HG03196 (cell line): ENCODE measurements at regions not wholly inside any gene's neighbourhood (a gene's known extent, or its start where the extent isn't known, plus 50 kb on each side); places are given as distances from the start of the nearest gene placed in this dataset.

ENCODE experiments used
- ATAC-seq: cut with Tn5 transposase; IDR thresholded peaks from one replicate; pipeline ENCODE4 v1.9.1; 2021; ENCODE audit not compliant: unreplicated experiment

- ATAC-seq, result no peak
Measured at GRCh38 chr13:43983373-43983772, 103.7 kb downstream of the LACC1 start.

- ATAC-seq, result no peak
Measured at GRCh38 chr13:43984292-43984691, 104.6 kb downstream of the LACC1 start.

- no peak for ATAC-seq
Measured at GRCh38 chr13:43985422-43986072, 105.8 kb downstream of the LACC1 start.

DNA sequence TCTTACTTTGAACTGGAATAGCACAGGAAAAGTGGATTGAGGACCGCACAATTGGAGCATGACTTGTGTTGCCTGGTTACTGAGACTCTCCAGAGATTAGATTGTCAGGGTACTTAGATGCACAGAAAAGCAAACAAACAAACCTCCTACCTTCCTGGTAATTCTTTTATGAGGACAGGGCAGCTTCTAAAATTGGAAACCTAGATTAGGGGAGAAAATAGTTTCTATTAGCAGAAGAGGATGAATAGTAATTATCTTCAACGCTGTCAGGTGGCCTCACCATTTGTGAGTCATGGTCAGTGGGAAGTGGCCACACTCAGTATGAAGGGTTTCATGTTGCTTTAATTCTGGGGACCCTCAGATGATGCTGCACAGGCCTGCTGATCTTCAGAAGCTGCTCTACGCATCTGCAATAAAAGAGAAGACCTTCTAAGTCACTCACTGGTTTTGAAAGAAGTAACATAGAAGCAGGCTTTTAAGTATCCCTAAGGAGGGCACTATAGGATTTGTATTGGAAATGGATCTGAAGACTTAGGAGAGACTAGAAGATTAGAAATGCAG lies 106.8 kb downstream of the LACC1 start:
- ATAC-seq, result no peak

GRCh38 chr13:43988302-43988701 lies 108.6 kb downstream of the LACC1 start:
- no peak for ATAC-seq

DNA sequence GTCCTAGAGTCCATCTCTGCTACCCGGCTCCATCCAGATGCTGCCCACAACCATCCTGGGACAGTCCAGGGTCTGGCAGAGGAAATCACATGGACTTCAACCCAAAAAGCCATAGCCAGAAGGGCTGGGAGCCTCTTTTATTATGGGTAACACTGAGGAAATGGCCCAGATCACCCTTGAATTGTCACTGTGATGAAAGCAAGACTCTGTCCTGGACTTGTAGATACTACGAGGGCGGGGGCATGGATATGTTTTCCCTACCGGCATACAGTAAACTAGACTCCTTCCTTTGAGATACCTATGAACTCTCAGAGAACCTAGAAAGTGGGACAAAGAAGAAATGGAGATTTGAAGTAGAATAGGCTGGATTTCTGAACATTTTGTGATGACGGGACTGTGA lies 110.3 kb downstream of the LACC1 start:
- ATAC-seq, result no peak

- ATAC-seq, result no peak
Measured at GRCh38 chr13:43990829-43991228, 111.1 kb downstream of the LACC1 start.

GRCh38 chr13:43991773-43992201 lies 112.1 kb downstream of the LACC1 start:
- no peak for ATAC-seq

GRCh38 chr13:43992211-43992610 lies 112.5 kb downstream of the LACC1 start:
- no peak for ATAC-seq

- ATAC-seq, result no peak
Measured at GRCh38 chr13:43994999-43995859, 115.5 kb downstream of the LACC1 start.

- no peak for ATAC-seq
Measured at GRCh38 chr13:43996221-43996620, 116.5 kb downstream of the LACC1 start.

GRCh38 chr13:44003481-44003880 lies 123.8 kb downstream of the LACC1 start:
- ATAC-seq, result no peak

- no peak for ATAC-seq
Measured at GRCh38 chr13:44004878-44005277, 125.2 kb downstream of the LACC1 start.

GRCh38 chr13:44007451-44007850 lies 127.7 kb downstream of the LACC1 start:
- no peak for ATAC-seq

- ATAC-seq, result no peak
Measured at GRCh38 chr13:44011036-44011435, 131.3 kb downstream of the LACC1 start.

GRCh38 chr13:44012910-44013757 lies 133.4 kb downstream of the LACC1 start:
- no peak for ATAC-seq

- ATAC-seq, result no peak
Measured at GRCh38 chr13:44013758-44014291, 134.1 kb downstream of the LACC1 start.

DNA sequence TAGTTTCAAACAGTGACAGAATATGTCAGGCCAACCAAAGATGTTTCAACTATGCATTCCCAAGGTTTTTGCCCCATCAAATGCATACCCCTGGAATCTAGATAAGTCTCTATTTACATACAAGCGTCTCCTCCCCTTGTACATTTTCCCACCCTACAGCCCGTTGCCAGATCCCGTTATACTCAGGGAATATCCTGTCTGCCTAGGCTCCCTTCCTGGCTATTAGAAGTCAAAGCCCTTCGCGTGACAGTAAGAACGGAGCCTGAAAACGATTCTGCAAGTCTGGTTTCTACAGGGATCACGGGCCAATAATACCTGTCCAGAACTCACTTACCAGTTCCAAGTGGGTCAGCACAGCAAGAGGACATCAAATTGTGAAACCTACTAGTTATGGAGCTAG lies 134.8 kb downstream of the LACC1 start:
- ATAC-seq, result no peak

DNA sequence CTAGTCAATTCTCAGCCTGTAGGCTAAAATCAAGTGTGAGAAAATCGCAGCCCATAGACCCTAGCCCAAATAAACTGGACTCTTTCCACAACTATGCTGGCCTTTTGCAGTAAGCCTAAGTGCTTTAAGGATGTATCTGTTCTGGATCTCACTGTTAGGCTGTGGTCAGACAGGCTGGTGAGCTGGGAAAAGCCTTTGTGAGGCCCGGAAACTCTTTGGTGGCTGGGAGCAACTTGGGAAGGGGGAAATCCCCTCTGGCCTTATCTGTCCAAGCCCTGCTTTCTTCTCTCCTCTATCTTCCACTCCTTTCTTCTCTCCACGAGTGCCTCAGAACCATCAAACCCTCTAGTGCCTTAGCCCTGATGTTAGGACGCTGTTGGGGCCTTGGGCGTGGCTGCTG lies 135.4 kb downstream of the LACC1 start:
- no peak for ATAC-seq

GRCh38 chr13:44015811-44016210 lies 136.1 kb downstream of the LACC1 start:
- no peak for ATAC-seq

- no peak for ATAC-seq
Measured at GRCh38 chr13:44017756-44018309, 138.1 kb downstream of the LACC1 start.
